GM18511 (cell line): ENCODE measurements at regions not wholly inside any gene's neighbourhood (a gene's known extent, or its start where the extent isn't known, plus 50 kb on each side); places are given as distances from the start of the nearest gene placed in this dataset.

Experiments
- ATAC-seq: cut with Tn5 transposase; IDR thresholded peaks from one replicate; pipeline ENCODE4 v1.9.1; 2021; ENCODE audit warnings: mild to moderate bottlenecking, moderate library complexity; ENCODE audit not compliant: unreplicated experiment

DNA sequence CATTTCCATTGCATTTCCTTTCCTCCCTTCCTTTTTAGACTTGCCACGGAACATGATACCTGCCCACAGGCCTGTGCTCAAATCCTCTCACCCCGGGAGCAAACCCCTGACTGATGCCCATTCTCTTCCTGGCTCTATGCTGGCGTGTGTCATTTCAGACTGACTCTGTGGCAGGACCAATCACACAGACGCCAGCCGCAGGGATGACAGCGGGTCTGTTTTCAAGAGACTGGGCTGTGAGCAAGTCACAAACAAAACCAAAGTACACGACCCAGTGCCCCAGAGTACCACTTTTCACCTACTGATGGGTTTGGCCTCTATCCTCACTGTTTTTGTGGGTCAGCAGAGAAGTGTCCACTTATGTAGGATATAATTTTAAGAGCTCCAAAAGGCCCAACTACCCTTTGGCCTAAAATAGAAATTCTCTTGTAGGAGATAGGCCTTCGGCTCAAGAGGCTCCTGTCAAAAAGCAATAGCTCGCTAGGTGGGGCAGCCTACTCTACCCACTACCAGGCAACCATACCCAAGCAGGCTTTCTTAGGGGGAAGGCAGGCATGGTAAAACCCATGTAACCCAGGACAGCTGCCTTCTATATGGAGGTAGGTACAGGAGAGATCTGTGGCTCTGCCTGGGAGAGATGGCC lies 215.7 kb downstream of the CDC5L start:
- no peak for ATAC-seq

DNA sequence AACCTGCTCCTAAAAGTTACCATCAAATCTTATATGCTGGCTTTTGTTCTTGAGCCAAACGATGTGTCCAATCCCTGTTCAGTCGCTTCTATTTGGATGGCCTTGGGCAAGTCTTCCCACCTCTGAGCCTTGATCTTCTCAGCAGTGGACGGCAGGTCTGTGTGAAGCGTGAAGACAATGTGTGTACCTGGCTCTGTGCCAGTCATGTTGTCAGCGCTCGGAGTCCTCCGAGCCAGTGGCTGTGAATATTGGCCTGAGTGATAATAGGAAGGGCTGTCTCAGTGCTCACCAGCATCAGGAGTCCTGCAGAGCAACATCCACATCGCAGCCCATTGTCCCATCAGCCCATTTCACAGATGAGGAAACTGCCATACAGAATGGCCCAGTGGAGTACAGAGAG lies 219.0 kb downstream of the CDC5L start:
- no peak for ATAC-seq

DNA sequence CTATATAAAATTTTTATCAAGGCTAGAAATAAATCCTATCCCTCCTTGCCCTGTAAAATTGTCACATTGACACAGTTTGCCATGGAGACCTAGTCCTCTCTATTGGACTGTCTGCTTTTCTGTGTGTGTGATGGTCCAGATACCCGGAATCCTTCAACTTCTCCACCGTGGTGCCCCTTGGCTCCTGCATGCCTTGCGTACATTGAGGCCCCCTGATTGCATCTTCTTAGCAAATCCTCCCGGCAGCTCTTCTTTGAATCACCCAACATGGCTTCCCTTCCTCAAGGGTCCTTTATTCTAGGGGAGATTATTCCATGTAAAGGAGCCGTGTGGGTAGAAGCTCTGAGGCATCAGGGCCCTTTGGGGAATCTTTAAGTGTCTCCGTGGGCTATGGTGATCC lies 219.5 kb downstream of the CDC5L start:
- no peak for ATAC-seq

DNA sequence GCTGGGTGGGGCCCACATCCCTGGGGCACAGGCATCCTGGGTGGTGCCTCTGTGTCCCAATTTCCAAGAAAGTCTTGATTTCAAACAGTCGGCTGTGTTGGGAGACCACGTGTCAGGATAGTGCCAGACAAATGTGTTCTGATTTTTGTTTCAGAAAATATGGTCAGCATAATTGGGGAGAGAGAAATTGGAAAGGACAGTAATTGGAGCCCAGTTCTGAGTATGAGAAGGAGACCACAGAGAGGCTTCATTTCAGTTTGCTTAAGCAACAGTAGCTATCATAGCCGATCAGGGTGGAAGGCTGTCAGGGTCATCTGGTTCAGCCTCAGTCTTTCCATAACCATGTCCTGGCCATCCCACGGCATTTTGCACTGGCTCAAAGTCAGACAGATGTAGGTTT lies 220.7 kb downstream of the CDC5L start:
- ATAC-seq = no peak

GRCh38 chr6:44609051-44609612 lies 221.6 kb downstream of the CDC5L start:
- no peak for ATAC-seq

GRCh38 chr6:44614396-44614795 lies 226.9 kb downstream of the CDC5L start:
- ATAC-seq = no peak

DNA sequence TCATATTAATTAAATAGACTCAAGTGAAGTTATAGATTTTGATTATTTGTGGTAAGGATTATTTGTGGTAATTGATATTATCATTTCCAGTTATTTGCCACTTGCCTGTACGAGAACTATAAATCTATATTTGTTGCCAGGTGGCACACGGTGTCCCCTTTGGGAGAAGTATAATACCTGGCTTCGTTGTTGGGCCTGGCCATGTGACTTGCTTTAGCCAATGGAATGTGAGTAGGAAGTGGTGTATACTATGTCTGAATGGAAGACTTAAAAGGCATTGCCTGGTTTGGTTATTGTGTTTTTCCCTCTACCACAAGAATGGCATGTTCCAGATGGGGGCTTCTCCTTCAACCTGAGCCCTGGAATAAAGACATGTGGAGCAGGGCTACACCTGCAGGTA lies 228.1 kb downstream of the CDC5L start:
- ATAC-seq = no peak

GRCh38 chr6:44617416-44617815 lies 229.9 kb downstream of the CDC5L start:
- no peak for ATAC-seq

DNA sequence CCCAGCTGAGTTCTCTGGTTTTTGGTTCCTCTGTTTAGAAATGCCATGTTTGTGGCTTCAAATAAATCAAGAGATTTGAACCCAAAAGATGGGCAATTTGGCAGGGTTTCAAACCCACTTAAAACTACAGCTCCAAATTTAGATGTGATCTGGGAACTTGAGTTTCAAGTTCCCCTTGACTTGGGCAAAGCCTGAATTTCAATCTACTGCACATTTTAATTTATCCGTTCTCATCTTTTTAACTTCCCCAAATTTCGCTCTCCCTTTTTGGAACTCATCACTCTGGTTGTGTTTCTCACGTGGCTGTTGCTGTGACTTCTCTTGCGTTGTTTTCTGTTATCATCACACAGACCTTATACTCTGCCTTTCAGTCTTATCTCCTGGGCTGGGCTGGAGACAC lies 230.9 kb downstream of the CDC5L start:
- ATAC-seq = no peak

DNA sequence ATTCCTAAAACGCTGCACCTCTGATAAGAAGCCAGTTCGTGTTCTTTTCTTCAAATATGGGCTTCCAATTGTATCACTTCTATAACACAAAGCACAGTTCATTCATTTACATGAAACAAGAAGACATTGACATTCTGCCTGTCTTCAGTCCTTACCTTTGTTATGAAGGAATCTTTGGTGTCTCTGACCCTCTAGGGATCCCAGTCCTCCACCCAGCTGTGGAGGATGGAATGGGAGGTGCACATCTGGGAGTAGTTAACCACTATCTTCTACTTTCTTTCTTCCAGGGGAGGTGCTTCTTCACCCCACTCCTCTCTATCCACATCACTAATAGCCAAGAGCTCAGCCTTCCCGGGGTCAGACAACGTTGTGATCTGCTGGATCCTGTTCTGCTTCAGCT lies 233.4 kb downstream of the CDC5L start:
- no peak for ATAC-seq

GRCh38 chr6:44621846-44622245 lies 234.3 kb downstream of the CDC5L start:
- no peak for ATAC-seq

DNA sequence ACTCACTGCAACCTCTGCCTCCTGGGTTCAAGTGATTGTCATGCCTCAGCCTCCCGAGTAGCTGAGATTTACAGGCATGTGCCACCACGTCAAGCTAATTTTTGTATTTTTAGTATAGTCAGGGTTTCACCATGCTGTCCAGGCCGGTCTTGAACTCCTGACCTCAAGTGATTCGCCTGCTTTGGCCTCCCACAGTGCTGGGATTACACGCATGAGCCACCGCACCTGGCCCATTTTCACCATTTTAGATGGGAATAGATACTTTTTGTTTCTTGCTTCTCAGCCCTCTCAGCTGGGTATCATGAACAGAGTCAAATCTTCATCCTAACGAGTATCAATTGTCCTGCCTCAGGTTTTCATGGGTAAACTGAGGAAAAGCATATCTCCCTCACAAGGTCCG lies 235.0 kb downstream of the CDC5L start:
- no peak for ATAC-seq

- no peak for ATAC-seq
Observed at GRCh38 chr6:44622956-44623355, 235.4 kb downstream of the CDC5L start.

DNA sequence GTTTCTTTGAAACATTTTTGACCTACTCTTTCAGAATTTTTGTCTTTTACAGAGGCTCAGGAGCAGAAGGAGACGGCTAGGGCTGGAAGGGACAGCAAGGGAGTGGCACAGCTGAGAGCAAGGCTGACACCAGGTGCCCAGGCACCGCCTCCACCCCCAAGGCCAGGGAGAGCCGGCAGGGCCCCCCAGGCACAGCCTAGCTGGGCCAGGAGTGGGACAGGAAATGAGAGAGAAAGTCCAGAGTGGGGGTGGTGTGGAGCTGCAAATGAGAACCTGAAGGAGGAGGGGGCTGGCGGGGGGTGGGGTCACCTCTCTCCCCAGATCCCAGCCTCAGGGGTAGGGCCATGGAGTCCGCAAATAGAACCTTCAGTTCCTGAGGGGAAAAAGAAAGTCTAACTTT lies 236.7 kb downstream of the CDC5L start:
- no peak for ATAC-seq

DNA sequence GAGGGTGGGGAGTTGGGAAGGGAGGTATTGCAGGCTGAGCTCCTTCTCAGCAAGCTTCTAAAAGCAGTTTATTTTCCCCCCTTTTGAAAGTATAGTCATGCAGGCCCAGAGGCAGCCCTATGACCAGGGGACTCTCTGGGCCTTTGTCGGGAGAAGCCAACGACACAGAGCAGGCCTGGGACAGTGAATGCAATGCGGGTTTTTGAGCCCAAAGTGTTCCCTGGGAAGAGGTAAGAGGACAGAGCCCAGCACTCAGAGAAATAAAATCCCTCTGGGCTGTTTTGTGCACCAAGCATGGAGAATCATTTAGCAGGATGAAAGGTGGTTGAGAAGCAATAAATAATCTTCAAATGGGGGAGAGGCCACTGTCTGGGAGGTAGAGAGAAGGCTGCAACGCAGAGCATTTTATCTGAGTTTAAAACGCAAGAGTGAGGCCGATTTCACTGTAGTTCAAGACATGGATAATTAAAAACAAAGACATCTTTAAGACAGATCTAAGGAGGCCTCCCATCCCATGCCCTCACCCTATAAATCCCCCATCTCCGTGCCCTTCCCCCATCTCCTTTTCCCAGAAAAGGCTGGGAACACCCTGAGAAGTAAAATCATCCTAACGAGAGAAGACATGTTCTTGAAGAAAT lies 237.5 kb downstream of the CDC5L start:
- no peak for ATAC-seq

DNA sequence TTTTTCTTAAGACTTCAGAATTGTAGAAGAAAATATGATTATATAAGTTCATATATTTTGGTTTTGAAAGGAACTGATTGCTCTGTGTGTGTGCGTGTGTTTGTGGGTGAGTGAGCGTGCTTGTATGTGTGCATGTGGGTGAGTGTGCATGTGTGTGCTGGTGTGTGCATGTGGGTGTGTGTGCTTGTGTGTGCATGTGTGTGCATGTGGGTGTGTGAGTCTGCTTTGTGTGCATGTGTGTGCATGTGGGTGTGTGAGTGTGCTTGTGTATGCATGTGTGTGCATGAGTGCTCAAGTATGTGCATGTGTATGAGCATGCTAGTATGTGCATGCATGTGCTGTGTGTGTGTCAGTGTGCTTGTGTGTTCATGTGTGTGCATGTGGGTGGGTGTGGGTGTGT lies 238.5 kb downstream of the CDC5L start:
- ATAC-seq = no peak

- no peak for ATAC-seq
Observed at GRCh38 chr6:44626616-44627015, 239.1 kb downstream of the CDC5L start.

DNA sequence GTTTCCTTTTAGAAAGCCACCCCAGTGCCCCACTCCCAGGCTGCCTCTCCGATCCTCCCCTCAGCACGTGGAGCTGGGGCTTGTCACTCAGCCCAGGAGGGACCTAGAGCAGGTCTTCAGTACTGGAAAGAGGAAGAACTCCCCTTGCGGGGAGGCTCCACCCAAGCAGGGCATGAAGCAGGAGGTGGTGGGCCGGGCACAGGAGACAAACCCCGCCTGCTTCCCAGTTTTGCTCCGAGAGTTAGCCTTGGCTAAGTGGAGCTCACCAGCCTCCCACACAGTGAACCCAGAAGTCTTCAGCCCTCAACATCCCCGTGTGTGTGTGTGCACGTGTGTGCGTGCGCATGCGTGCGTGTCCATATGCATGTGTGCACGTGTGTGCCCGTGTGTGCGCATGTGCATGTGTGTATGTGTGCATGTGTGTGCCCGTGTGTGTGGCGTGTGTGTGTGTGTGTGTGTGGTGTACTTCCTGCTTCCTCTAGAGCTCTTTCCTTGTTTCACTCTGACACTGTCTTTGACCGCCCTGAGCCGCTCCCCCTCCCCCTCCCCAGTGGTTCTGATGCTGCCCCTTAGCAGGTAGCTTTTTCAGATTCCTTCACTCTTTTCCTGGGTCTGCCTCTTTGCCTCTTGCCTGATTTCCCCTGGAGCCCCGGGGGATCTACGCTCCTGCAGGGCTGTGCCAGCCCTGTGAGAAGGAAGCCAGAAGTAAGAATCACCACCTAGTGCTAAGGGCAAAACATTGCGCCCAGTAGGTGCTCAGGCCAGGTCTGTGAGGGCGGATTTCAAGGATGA lies 239.8 kb downstream of the CDC5L start:
- no peak for ATAC-seq

- no peak for ATAC-seq
Observed at GRCh38 chr6:44627883-44628271, 240.4 kb downstream of the CDC5L start.

DNA sequence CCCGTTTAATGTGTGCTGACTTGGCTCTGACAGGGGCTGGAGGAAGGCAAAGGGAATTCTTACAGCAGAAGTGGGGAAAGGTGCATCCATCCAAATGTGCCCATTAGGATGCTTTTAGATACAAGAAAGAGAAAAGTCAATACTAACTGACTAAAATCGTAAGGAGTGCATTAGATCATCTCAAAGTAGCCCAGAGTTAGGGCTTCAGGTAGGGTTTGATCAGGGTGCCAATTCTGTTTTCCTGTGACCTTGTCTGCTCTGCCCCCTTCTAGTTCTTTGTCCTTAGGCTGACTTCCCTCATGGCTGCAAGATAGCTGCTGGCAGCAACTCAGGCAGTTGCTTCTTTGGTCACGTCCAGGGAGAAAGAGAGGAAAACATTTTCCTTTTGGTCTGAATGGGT lies 240.8 kb downstream of the CDC5L start:
- no peak for ATAC-seq

DNA sequence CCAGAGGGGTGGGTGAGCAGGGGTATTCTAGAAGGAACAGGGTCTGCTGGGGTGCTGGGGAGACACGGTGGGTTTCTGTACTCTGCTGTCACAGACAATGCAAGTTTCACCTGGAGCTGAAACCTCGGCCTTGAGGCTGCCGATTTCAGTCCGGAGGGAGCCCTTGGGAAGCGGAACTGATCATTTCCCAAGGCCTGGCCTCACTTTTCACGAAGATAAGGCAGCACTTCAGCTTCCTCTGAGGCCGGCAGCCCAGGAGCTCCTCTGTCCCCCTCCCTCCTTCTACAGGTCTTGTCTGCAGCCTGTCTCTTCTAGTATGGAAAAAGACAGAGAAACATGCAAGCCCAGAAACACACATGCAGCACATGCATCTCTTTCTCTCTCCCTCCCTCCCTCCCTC lies 242.1 kb downstream of the CDC5L start:
- ATAC-seq = no peak
